H1 (cell line): ENCODE measurements at regions not wholly inside any gene's neighbourhood (a gene's known extent, or its start where the extent isn't known, plus 50 kb on each side); places are given as distances from the start of the nearest gene placed in this dataset.

Source experiments
- EP300 ChIP-seq, 2 experiments: IDR thresholded peaks; 1 replicate in 1 of 2; 2 replicates in 1 of 2; pipeline ENCODE4 v1.6.1; 2011 to 2012; ENCODE audit warnings: low read depth in 2 of 2, low read length in 2 of 2, mild to moderate bottlenecking in 2 of 2, borderline replicate concordance in 1 of 2, inconsistent platforms in 1 of 2, moderate library complexity in 1 of 2
- GTF2F1 ChIP-seq: IDR thresholded peaks from 2 replicates; pipeline ENCODE4 v1.6.1; 2012; ENCODE audit warnings: low read depth, low read length, improper control_type of control experiment, borderline replicate concordance
- MAFK ChIP-seq: IDR thresholded peaks from 2 replicates; pipeline ENCODE4 v1.6.1; 2012; ENCODE audit warnings: low read depth, mild to moderate bottlenecking, improper control_type of control experiment, low read length
- POLR2AphosphoS5 ChIP-seq: IDR thresholded peaks from 2 replicates; pipeline ENCODE4 v1.6.1; 2011; ENCODE audit warnings: low read depth, low read length
- SP2 ChIP-seq: IDR thresholded peaks from 2 replicates; pipeline ENCODE4 v1.6.1; 2012; ENCODE audit warnings: mild to moderate bottlenecking, low read length, inconsistent platforms
- YY1 ChIP-seq: IDR thresholded peaks from 2 replicates; pipeline ENCODE4 v1.6.1; 2011; ENCODE audit warnings: low read depth, mild to moderate bottlenecking, low read length
- TF ChIP-seq, protein P1 (sequence below), 3 experiments: IDR thresholded peaks; 1 replicate in 2 of 3; 2 replicates in 1 of 3; pipeline versions ENCODE4 v1.5.1 to v1.6.1; 2011; ENCODE audit warnings: low read length in 3 of 3, mild to moderate bottlenecking in 3 of 3, inconsistent platforms in 2 of 3, low read depth in 1 of 3, moderate library complexity in 1 of 3; ENCODE audit not compliant: insufficient read depth in 1 of 3; ENCODE audit errors: control extremely low read depth in 1 of 3

DNA sequence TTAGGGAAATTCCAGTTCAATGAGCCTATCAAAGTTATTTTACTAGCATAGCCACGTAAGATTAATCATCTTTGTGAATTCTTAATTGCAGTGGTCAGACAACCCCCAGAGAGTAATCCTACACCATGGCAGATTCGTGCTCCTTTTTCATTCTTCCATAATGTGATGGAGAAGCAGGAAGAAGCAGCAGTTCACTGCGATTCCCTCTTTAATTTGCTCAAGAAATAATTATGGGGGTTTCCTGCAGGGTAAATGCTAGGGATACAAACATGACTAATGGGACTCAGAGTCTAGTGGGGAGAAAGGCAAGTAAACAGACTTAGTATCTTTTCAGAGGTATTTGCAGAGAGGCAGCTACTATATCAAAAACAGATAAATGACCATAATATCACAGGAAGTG is 175.8 kb upstream of the HNRNPA3 start:
- TF ChIP-seq MAFK (no peak), YY1 (no peak), EP300 (IDR thresholded peaks at IDR 0.05; ENCODE audit: borderline replicate concordance in 1 of 2, low read depth in 2 of 2, low read length in 2 of 2) (no peak), SP2 (no peak), POLR2AphosphoS5 (no peak), GTF2F1 (no peak)
- TF ChIP-seq, protein P1, sequence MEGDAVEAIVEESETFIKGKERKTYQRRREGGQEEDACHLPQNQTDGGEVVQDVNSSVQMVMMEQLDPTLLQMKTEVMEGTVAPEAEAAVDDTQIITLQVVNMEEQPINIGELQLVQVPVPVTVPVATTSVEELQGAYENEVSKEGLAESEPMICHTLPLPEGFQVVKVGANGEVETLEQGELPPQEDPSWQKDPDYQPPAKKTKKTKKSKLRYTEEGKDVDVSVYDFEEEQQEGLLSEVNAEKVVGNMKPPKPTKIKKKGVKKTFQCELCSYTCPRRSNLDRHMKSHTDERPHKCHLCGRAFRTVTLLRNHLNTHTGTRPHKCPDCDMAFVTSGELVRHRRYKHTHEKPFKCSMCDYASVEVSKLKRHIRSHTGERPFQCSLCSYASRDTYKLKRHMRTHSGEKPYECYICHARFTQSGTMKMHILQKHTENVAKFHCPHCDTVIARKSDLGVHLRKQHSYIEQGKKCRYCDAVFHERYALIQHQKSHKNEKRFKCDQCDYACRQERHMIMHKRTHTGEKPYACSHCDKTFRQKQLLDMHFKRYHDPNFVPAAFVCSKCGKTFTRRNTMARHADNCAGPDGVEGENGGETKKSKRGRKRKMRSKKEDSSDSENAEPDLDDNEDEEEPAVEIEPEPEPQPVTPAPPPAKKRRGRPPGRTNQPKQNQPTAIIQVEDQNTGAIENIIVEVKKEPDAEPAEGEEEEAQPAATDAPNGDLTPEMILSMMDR (IDR thresholded peaks at IDR 0.05; ENCODE audit: control extremely low read depth in 1 of 3, insufficient read depth in 1 of 3, low read depth in 1 of 3, low read length in 3 of 3), result no peak
